ENCODE measurements at regions not wholly inside any gene's neighbourhood (a gene's known extent, or its start where the extent isn't known, plus 50 kb on each side); places are given as distances from the start of the nearest gene placed in this dataset.
"Not testable (repeated sequence)": the region's sequence is repeated elsewhere in the genome, so short reads cannot be mapped to it uniquely, and the experiment has no call there.

DNA sequence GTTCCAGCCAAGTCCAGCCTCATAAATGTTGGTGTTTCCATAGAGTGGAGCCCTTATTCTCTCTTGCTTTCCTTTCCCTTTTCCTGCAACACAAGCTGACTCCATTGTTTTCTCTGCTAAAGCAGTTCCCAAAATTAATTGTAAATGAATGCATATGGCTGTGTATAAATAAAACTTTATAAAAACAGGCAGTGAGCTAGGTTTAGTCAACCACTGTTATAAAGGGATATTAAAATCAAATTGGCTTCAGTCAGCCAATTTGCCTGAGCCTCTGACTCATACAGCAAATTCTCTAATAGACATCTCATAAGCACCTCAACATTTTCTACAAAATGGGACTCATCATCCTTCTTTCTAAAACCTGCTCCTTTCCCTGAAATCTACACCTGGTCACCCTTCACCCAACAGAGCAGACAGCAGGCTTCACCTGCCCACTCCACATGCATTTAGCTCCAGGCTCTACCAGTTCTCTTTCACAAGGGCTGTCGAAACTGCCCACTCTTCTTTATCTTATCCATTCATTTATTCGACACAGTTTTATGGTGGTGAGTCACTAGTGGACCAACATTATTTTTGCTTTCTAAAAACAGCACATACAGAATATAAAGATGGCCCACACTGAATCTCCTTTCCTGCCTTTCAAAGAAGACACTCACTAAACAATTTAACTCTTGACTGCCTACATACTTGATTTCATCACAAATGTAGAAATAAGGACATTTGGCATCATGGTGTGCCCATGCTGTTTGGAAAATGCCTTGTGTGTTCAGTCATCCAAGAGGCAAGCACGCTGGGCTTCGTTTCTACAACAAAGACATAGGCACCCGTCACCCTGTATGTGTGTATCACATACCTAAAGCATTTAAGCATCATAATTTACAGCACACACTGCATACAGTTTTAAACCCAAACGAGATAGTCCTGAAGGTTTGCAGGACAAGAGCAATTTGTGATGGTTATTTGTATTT, 74.6 kb upstream of the C7orf33 start:
- H3K27ac ChIP-seq (ENCODE audit: low read length) = no peak overlapping the region
- no peaks in the 10 kb centered on the region for H3K9me3 ChIP-seq (ENCODE audit: control insufficient read depth, low read depth, low read length)
- no peaks in the 10 kb centered on the region for H3K36me3 ChIP-seq (ENCODE audit: control insufficient read depth, low read depth, low read length)
- H3K27me3 ChIP-seq (ENCODE audit: control insufficient read depth, insufficient read depth, low read length) = no peaks in the 10 kb centered on the region
- H3K4me3 ChIP-seq (ENCODE audit: low read length) = no peak overlapping the region
- no peaks in the 10 kb centered on the region for H3K4me1 ChIP-seq (ENCODE audit: control insufficient read depth, low read depth, low read length)
- no peak overlapping the region for H3K9ac ChIP-seq (ENCODE audit: low read length)

DNA sequence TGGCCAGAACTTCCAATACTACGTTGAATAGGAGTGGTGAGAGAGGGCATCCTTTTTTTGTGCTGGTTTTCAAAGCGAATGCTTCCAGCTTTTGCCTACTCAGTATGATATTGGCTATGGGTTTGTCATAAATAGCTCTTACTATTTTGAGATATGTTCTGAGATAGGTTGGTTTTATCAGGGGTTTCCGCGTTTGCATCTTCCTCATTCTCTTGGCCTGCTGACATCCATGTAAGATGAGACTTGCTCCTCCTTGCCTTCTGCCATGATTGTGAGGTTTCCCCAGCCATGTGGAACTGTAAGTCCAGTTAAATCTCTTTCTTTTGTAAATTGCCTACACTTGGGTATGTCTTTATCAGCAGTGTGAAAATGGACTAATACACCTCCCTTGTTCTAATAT, 71.2 kb upstream of the C7orf33 start:
- H3K4me1 ChIP-seq (ENCODE audit: control insufficient read depth, low read depth, low read length); H3K9ac ChIP-seq (ENCODE audit: low read length); H3K4me3 ChIP-seq (ENCODE audit: low read length); H3K36me3 ChIP-seq (ENCODE audit: control insufficient read depth, low read depth, low read length); H3K27me3 ChIP-seq (ENCODE audit: control insufficient read depth, insufficient read depth, low read length); H3K27ac ChIP-seq (ENCODE audit: low read length); H3K9me3 ChIP-seq (ENCODE audit: control insufficient read depth, low read depth, low read length): not testable (repeated sequence)

DNA sequence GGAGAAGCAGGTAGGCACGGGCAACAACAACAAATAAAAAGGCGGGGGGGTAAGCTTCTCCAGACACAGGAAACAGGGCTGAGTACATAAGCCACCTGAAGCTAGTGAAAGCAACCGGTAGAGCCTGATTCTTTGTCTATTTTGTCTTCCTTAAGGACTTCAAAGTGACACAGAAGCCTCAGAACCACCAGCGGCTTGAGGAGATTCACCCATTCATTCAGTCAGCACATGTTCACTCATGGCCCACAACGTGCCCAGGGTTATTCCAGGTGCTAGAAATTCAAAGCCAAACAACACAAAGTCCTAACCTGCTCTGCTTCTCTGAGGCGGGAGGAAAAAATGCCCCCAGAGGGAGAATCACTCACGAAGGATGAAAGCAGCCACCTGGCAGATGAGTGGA, 69.3 kb upstream of the C7orf33 start:
- Histone ChIP-seq H3K27ac (ENCODE audit: low read length) (no peak overlapping the region), H3K9ac (ENCODE audit: low read length) (no peak overlapping the region), H3K27me3 (ENCODE audit: control insufficient read depth, insufficient read depth, low read length) (no peaks in the 10 kb centered on the region), H3K36me3 (ENCODE audit: control insufficient read depth, low read depth, low read length) (no peaks in the 10 kb centered on the region), H3K4me3 (ENCODE audit: low read length) (no peak overlapping the region), H3K9me3 (ENCODE audit: control insufficient read depth, low read depth, low read length) (no peaks in the 10 kb centered on the region), H3K4me1 (ENCODE audit: control insufficient read depth, low read depth, low read length) (peaks cover 2% of the 10 kb centered on the region)

DNA sequence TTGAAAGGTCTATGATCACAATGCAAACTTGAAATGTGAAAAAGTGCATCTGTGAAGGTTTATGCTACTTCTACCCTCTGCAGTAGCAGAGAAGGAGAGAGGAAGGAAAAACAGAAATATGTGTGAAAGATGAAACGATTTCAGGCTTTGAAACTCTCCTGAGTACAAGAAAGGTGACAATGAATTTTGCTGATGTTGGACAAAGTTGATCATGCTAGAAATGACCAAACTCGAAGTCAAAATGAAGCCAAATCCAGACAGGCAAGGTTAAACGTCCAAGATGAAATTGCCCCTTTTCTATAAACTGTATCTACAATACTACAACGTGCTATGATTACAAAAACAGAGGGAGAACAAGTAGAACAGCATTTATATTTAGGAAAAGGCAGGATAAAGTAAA, 67.0 kb upstream of the C7orf33 start:
- no peaks in the 10 kb centered on the region for H3K9me3 ChIP-seq (ENCODE audit: control insufficient read depth, low read depth, low read length)
- no peak overlapping the region for H3K9ac ChIP-seq (ENCODE audit: low read length)
- peaks cover 8% of the 10 kb centered on the region for H3K4me1 ChIP-seq (ENCODE audit: control insufficient read depth, low read depth, low read length)
- H3K27me3 ChIP-seq (ENCODE audit: control insufficient read depth, insufficient read depth, low read length) = no peaks in the 10 kb centered on the region
- no peak overlapping the region for H3K27ac ChIP-seq (ENCODE audit: low read length)
- H3K36me3 ChIP-seq (ENCODE audit: control insufficient read depth, low read depth, low read length) = no peaks in the 10 kb centered on the region
- H3K4me3 ChIP-seq (ENCODE audit: low read length) = no peak overlapping the region

DNA sequence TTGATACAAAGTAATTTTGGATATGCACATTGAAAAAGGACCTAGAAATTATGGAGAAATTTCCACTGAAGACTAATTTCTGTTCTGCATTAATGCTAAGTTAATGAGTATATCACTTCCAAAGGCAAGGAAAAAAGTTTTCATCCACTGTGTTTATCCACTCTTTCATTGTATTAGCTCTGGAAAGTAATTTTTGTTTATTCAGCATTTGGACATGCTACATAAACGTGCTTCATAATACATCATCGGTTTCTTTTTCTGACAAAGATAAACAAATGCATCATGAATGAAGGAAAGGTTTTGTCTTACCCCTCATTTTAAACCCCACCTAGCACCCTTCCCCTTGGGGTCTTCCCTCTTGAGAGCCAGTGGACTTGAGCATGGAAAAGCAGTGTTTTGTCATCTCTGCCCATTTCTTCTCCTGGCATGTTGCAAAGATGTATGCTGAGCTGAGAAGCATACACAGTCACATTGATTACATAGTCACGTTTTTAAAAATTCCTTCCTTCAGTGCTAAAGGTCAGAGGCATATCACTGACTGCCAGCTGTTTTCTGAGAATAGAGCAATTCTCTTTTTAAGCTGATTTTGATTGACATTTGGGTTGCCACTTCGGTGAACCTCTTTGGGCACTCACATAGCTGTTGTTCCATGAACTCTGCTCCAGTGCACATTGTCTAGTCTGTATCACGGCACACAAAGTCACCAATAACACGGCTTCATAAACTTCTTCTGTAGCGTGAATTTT, 65.9 kb upstream of the C7orf33 start:
- Histone ChIP-seq H3K27ac (ENCODE audit: low read length) (no peak overlapping the region), H3K4me3 (ENCODE audit: low read length) (no peak overlapping the region), H3K27me3 (ENCODE audit: control insufficient read depth, insufficient read depth, low read length) (no peaks in the 10 kb centered on the region), H3K36me3 (ENCODE audit: control insufficient read depth, low read depth, low read length) (no peaks in the 10 kb centered on the region), H3K4me1 (ENCODE audit: control insufficient read depth, low read depth, low read length) (peaks cover 8% of the 10 kb centered on the region), H3K9me3 (ENCODE audit: control insufficient read depth, low read depth, low read length) (no peaks in the 10 kb centered on the region), H3K9ac (ENCODE audit: low read length) (no peak overlapping the region)

DNA sequence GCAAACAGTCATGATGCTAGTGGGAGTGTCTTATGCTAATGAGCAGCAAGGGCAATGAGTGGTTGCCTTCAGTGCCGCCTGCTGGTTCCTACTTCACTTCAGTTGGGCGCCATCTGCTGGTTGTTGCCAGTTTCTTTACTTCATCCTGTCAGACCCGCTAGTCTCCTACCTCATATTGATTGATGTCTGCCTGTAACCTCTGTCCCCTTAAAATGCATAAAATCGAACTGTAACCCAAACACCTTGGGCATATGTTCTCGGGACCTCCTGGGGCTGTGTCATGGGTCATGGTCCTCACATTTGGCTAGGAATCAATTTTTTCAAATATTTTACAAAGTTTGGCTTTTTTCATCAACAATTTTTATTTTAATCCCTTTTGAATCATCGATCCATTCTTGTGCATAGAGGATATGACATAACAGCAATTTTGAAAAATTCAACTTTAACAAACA, 62.8 kb upstream of the C7orf33 start:
- H3K4me3 ChIP-seq (ENCODE audit: low read length) = no peak overlapping the region

DNA sequence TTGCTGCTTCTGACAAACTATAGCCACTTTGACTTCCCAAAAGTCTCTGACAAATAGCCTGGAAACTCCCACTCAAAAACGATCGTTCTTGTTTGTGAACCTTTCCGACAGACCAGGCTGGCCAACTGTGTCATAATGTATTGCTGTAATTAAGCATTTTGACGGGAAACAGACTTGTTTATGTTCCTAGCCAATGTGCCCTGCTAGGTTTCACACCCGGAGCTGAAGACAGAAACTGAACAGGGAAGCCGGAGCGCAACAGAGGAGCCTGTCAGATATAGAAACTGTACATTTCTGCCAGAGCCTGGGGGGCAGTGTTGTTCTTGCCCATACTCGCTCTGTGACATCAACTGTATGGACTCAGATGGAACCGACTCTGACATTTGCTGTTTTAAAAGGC, 55.3 kb upstream of the C7orf33 start:
- Histone ChIP-seq H3K4me3 (ENCODE audit: low read length) (no peak overlapping the region), H3K4me1 (ENCODE audit: control insufficient read depth, low read depth, low read length) (no peaks in the 10 kb centered on the region), H3K9ac (ENCODE audit: low read length) (no peak overlapping the region), H3K36me3 (ENCODE audit: control insufficient read depth, low read depth, low read length) (no peaks in the 10 kb centered on the region), H3K27ac (ENCODE audit: low read length) (no peak overlapping the region), H3K27me3 (ENCODE audit: control insufficient read depth, insufficient read depth, low read length) (no peaks in the 10 kb centered on the region), H3K9me3 (ENCODE audit: control insufficient read depth, low read depth, low read length) (no peaks in the 10 kb centered on the region)

More for the DNA sequence above, 62.8 kb upstream of the C7orf33 start:
- H3K36me3 ChIP-seq (ENCODE audit: control insufficient read depth, low read depth, low read length) = no peaks in the 10 kb centered on the region
- no peaks in the 10 kb centered on the region for H3K27me3 ChIP-seq (ENCODE audit: control insufficient read depth, insufficient read depth, low read length)
- H3K4me1 ChIP-seq (ENCODE audit: control insufficient read depth, low read depth, low read length) = peaks cover 8% of the 10 kb centered on the region
- H3K9ac ChIP-seq (ENCODE audit: low read length) = no peak overlapping the region
- H3K9me3 ChIP-seq (ENCODE audit: control insufficient read depth, low read depth, low read length) = no peaks in the 10 kb centered on the region
- no peak overlapping the region for H3K27ac ChIP-seq (ENCODE audit: low read length)

DNA sequence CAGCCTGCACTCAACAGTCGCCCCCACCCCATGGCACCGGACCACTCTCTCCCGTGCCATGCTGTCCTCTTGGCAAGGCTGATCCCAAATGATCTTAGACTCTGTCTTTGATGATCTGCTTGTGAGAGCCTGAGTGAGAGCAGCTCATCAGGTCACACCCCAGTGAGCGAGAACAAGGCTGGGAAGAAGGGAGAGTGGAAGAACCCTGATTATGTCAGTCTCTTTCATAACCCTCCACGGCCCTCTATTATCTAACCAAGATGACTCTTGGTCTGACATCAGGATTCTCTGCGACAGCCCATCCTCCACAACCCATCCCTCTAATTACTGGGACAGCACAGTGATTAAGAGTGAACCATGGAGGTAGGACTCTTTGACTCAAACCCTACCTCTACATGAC, 53.1 kb upstream of the C7orf33 start:
- Histone ChIP-seq H3K4me3 (ENCODE audit: low read length) (no peak overlapping the region), H3K27ac (ENCODE audit: low read length) (no peak overlapping the region), H3K27me3 (ENCODE audit: control insufficient read depth, insufficient read depth, low read length) (no peaks in the 10 kb centered on the region), H3K9ac (ENCODE audit: low read length) (no peak overlapping the region), H3K9me3 (ENCODE audit: control insufficient read depth, low read depth, low read length) (no peaks in the 10 kb centered on the region), H3K36me3 (ENCODE audit: control insufficient read depth, low read depth, low read length) (no peaks in the 10 kb centered on the region), H3K4me1 (ENCODE audit: control insufficient read depth, low read depth, low read length) (no peaks in the 10 kb centered on the region)

DNA sequence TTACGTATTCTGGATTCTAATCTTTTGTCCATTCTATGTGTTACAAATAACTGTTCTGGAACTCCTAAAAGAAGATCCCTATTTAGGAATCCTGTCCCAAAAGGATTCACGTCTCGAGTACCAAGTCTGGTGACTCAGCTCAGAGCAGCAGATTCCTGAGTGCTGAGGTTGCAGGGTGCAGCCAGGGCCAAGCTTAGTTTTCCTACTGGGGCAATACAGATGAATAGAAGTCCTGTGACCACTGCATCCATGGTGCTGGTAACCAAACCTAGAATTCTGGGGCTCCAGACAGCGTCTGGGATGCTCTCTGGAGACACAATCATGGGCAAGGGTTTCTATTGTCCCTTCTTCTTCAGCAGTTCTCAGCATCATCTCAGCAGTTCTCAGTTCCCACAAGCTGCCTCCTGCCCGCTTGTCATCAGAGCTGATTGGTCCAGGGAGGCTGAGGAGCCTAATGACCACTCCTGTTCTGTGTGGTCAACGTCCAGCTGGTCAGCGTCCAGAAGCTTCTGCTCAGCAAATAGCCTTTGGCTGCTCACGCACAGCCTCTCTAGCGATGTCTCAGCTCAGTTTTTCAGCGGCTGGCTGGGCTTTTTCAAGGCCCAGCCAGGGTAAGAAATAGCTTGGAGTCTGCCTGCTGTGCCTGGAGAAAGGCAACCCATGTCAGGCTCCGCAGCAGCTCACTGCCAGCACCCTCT, 50.4 kb upstream of the C7orf33 start:
- Histone ChIP-seq H3K9me3 (ENCODE audit: control insufficient read depth, low read depth, low read length) (no peaks in the 10 kb centered on the region), H3K36me3 (ENCODE audit: control insufficient read depth, low read depth, low read length) (no peaks in the 10 kb centered on the region), H3K27ac (ENCODE audit: low read length) (no peak overlapping the region), H3K4me1 (ENCODE audit: control insufficient read depth, low read depth, low read length) (no peaks in the 10 kb centered on the region), H3K9ac (ENCODE audit: low read length) (no peak overlapping the region), H3K4me3 (ENCODE audit: low read length) (no peak overlapping the region), H3K27me3 (ENCODE audit: control insufficient read depth, insufficient read depth, low read length) (no peaks in the 10 kb centered on the region)

Data from iPS-18a (cell line).